ENCODE measurements at regions not wholly inside any gene's neighbourhood (a gene's known extent, or its start where the extent isn't known, plus 50 kb on each side); places are given as distances from the start of the nearest gene placed in this dataset.

DNA sequence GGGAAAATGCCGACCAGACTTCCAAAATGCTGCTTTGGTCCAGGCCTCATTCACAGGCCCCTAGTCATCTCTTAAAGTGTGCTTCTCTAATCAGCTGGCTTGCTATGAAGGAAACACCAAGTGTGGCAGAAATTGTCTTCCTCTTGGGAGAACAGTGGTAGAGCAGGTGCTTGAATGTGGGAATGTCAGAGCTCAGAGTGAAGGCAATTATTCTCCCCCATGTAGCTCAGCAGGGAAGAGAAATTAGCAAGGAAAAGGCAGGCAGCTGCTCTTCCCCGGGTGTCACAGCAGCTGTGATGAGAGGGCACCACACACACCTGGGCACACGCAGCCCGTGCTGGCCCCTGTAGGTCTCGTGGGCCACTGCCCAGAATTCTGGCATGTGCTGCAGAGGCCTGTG is 358.5 kb downstream of the WDR72 start:
- DNase-seq (ENCODE audit: low spot score), result no peak

DNA sequence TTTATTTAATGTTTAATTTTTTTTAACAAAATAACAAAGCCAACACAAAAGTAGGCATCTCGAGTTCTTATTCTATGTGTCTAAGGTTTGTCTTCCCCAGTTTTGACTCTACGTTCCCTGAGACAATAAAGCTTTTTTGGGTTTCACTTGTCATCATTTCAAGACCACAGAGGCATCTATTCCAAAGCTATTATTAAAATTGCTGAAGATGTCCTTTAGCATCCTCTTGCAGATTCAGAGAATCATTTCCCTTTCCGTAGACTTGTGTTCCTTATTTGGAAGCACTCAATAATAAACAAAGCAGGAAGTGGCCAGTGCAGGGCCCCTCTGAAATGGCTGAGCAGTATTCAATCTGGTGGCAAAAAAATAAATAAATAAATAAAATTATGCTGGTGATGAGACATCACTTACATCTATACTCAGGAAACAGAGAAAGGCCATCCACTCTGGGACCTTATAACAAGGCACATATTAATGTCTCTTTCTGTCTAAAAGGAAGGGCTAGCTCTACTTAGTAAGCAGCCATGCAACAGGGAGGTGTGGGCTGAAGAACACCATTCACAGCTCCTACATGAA is 362.3 kb downstream of the WDR72 start:
- DNase-seq (ENCODE audit: low spot score), result peak; percentile 14

DNA sequence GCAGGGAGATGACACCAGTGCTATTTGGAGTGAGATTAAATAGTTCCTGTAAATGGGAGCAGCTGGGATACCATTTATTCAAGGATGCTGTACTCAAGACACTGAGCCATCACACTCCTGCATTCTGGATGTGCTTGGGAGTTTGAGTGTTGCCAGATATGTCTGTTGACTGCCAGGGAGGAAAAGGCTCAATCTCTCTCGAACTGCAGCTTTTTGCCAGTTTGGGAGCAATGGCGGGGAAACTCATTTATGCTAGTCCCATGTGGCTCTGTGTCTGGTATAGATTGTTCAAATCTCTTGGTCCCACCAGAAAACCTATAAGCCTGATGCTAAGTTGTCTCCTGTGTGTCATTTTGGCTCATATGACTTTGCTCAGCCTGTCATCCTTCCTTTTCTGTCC is 363.6 kb downstream of the WDR72 start:
- no peak for DNase-seq (ENCODE audit: low spot score)

DNA sequence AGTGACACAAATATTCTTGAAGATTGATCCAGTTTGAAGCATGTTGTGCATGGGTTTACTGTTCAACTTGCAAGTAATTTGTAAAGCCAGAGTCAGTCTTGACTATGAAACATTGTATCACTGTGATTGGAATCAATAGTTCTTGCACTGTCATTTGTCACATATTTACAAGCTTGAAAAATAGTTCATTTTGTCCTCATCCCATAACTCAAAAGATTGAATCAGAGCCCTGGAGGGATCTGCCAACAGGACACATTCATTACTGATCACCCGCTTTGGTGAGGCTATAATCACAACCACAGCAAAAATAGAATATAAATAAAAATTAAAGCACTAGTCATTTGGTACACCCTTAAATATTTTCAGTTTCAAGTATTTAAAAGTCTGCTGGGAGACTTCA is 368.9 kb downstream of the WDR72 start:
- DNase-seq (ENCODE audit: low spot score), result no peak

DNA sequence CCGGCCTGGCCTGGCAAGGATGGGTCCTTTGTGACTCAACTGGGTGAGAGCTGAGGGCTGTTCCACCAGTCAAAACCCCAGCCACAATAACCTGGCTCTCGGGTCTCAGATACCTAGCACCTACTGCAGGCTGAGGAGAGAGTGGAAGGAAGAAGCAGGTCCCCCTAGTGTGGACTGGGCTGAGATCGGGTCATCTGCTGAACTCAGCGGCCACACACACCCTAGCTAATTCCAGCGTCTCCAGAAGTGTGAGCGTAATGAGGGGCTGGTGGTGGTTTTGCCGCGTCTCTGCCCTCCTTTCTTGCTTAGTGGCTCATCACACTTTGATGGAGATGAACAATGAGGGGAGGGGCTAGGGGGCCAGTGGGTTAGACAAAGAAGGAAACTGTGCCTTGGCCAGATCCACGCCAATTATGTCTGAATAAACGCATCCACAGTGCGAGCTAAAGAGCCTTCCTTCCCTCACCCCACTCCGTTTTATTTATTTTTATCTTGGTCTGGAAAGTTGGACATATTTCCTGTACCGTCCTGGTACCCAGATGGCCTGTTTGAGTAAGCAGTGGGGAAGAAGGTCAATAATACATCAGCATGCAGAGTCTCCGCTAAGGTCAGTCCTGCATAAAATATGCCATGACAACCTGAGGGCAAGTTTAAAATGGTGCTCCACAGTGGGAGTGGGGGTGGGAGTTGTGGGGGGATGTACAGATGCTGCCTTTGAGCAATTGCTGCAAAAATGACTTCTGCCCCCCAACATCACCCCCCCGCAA is 370.0 kb downstream of the WDR72 start:
- DNase-seq (ENCODE audit: low spot score), result no peak

DNA sequence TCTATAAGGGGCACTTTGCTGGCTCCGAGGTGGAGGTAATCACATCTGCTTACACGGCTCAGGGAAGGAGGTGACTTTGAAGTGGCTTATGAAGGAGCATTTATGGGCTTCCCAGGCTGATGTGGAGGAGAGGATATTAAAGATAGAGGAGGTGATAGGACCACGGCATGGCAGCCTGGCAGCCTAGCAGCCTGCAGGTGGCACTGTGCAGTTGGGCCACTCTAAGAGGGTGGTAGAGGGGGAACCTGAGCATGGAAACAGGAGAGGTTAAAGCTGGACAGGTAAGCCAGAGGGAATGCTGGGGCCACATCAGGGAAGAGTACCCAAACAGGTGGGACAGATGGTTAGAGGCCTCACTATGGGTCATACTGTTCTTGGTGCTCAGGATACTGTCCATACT is 375.0 kb downstream of the WDR72 start:
- DNase-seq (ENCODE audit: low spot score), result no peak

DNA sequence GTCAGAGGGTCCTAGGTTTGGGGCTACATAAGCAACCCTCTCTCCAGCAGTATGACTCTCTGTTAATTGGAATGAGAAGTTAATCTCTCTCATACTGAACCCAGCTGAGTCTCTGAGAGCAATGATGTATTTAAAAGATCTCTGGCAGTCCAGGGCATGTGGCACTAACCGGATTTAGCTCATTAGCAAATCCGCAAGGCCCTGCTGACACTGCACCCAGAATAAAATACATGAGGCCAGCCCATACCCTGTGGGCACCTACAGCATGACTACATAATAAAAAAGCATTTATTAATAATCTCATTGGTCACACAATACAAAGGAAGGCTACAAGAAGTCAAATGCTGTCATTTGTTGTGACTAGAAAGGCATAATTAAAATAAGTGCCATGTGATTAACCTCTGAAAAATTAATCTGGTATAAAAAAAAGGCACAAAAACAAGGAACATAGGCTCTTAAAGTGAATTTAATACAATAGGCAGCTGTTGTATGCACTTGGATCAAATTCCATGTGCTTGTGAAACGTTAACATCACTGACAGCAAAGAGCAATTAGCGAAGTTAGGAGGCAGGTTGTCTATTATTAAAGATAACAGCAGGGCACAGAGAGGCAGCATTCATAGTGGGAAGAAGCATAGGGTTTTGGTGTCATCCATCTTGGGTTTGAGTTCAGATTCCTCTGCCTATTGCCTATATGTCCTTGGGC is 381.2 kb downstream of the WDR72 start:
- peak; percentile 16 for DNase-seq (ENCODE audit: low spot score)

DNA sequence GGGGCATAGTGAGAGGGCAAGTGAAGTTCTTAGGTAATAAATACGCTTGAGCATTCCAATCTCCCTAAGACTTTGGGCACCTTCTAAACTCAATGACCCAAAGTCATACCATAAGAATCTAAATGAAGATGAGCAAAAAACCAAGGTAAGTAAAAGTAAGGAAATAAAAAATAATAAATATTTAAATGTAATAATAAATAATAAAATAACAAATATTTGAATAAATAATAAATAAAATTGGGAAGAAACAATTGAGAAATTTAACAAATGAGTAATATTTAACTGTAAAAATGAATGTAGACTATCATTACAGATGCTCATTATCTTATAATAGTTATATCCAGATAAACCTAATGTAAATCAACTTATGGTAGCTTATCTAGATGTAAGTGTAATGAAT is 391.7 kb downstream of the WDR72 start:
- no peak for DNase-seq (ENCODE audit: low spot score)

DNA sequence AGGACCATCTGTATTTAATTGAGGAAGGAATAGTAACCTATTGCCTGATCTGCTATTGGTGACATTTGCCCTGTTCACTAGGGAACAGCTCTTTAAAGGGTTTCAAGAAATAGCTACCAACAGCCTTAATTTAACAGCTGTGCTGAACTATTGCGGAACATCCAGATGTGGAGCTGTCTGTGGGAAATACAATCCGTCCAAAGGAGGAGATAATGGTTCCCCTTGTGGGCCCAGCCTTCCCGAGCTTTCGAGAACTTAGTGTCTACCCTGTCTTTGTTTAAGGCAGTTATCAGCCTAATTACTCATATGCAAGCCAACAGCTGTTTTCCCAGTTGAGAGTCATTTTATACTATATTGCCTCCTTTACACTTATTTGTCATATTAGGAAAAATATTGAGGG is 398.6 kb downstream of the WDR72 start:
- DNase-seq (ENCODE audit: low spot score), result no peak

DNA sequence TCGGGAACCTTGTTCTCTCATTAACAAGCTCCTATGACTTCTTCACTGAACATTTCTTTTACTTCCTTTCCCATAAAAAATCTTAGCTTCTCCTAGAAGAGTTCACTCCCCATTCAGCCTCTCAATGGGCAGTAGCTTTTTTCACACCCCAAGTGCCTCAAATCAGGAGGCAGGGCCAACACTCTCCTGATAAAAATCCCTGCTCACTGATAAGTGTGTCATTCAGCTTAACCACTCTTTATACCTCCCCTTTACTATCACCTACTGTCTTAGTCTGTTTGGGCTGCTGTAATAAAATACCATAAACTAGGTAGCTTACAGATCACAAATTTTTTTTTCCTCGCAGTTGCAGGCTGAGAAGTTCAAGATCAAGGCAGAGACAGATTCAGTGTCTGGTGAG is 400.4 kb downstream of the WDR72 start:
- DNase-seq (ENCODE audit: low spot score), result no peak

DNA sequence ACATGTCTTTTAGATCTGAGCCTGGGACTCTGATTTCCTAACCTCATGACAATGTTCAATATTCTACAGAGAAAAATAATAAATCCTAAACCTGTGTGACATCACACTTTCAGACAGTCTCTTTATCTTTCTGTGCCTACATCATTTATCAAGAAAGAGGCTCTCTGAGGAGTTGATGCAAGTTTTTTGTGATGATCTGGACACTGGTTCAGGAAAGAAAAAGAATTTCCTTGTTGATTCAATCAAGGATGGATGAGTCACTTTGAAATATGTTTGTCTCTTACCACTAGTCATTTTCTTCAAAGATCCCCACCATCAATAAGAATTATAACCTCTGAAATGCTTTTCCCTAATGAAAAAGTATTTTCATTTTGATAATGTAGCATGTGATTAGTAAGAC is 404.6 kb downstream of the WDR72 start:
- DNase-seq (ENCODE audit: low spot score), result no peak

DNA sequence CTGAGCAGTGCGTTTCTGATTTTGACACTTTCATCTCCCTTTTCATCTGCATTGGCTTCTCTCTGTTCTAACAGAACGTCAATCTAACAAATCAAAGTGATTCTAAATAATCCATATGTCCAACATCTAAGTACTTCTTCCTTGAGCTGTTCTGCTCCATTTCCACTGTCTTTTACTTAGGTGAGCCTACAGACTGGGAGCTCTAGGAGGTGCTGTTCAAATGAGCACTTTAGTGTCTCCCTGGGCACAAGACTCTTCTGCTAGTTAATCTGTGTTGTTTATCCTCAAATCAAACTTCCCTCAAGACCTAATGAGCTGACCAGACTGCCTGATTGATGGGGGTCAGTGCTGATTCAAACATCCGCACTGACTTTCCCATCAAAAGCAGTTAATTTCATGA is 408.1 kb downstream of the WDR72 start:
- DNase-seq (ENCODE audit: low spot score), result no peak

DNA sequence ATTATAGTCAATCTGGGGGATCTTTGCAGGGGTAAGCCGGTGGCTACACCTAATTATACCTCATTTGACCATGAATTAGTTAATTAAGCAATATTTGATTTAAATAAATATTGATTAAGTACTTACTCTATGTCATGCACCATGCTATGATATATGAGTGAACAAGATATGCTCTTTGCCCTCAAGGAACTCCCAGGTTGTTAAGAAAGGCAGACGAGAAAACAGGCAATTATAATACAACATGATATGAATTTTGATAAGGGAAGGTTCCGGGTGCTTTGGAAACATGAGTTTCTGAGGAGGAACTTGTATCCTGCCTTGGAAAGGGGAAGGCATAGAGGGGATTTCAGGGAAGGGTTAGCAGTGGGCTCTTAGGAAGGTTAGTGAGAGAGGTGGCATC is 412.9 kb downstream of the WDR72 start:
- DNase-seq (ENCODE audit: low spot score), result no peak

DNA sequence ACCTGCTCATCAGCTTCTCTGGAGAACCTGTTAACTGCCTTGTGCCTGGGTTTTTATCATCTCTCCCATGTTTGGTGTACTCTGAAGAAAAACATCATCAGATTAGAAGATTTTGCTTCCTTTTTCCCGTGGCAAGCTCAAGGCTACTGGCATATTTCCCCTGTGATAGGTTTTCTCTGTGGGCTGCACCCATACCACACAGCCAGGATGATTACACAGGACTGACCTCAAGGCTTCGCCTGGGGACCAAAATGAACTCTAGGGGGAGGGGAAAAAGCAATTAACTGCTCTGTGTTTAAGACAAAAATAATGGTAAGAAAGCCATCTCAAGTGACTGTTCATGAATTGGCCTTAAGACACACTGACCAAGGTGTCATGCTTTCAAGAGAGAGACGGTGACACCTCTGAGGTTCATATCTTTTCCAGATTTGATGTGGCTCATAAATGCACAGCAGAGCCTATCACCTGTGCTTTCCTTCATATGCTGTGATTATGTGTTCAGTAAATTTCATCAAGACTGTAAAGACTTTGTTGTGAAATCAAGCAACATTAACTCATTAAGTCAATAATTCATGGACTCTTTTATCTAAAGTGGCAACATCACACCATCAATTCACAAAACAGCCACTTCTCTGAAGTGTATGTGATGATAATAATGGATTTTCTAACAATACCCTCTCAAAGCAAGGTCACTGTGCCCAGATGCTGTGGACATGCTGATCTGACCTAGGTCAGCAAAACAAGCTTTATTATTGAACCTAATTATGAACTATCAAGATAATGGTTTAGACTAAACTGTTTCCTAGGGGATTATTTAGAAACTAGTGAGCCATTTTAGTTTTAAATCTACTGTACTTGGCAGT is 427.9 kb downstream of the WDR72 start:
- no peak for DNase-seq (ENCODE audit: low spot score)

DNA sequence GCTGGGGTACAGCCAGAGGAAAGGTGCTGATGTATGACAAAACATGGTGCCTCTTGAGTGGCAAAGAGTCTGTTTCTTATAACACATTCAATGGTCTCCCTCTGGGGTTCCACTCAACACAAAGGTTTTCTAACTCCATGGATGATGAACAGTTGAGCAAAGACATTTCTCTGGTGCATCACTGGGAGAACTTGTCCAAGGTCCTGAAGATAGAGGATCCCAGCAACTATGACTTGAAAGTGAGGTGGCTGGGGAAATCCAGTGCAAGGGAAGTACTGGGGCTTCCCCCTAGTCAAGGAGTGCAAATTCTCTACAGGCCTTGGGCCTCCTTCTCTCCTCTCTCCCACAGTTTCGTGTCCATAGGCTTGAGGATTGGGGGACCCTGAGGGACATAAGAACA is 431.1 kb downstream of the WDR72 start:
- no peak for DNase-seq (ENCODE audit: low spot score)

DNA sequence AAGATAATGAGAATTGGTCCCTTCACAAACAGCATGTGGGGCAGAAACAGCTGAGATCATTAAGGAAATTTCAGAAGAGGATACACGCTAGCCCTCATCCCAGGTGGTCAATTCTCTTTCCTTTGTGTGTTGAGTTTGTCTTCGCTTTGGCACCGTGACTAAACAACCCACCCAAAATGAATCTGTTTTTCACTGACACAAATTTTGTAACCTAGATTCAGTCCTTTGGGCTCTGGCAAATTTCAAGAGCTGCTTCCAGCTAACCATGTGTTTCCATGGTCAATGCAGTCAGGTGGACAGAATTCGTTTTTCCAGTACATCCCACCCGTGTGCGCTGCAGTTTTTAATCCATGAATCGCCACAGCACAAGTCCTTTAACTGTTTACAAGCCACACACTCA is 435.4 kb downstream of the WDR72 start:
- DNase-seq (ENCODE audit: low spot score), result no peak

DNA sequence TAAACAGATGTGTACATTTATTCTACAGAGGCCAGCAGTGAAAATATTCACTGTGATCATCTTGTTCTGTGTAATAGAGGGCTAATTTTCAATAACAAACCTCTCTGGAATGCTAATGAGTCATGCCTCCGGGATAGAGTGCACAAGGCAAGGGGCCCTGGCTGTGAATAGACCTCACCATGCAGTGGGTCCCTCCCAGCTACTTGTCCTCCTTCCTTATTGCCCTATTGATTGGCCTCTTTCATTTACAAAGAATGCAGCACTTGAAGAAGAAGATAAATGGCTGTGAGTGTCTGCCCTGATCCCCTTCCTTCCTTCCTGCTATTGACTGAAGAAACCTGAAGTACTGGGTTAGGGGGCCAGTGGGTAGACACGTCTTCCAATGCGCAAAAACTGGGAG is 436.3 kb downstream of the WDR72 start:
- DNase-seq (ENCODE audit: low spot score), result no peak

DNA sequence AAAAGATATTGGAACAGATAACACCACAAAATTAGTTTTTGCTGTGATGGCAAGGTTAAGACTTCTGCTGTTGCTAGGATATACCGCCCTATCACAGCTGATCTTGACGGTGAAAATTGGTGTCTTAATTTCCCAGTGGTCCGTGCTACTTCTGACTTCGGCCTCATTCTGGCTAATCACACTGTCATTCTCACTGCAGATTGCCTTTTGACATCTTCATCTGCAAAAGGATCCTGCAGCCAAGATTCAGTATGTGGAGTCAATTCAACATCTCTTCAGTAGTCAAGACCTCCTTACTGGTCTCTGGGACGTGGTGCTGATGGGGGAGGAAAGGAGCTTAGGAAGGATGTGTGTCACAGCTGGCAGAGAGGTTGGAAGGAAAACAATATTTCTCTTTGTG is 438.6 kb downstream of the WDR72 start:
- DNase-seq (ENCODE audit: low spot score), result no peak

DNA sequence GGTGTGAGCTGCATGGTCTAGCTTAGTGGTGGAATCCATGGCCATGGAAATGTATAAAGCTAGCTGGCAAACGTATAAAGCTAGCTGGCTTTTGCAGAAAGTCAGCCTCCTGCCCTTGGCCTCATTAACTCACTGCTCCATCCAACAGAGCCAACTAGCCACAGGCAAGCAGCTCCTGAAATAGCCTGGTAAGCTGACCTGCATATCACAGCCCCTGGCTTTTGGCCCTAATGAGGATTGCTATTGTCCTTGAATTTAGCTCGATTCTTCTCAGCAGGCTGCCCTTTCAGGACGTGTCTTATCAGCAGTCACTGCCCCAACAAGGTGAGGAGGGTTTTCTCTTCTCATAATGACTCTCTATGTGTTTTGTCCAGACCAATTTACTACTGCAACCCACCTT is 446.8 kb downstream of the WDR72 start:
- no peak for DNase-seq (ENCODE audit: low spot score)

DNA sequence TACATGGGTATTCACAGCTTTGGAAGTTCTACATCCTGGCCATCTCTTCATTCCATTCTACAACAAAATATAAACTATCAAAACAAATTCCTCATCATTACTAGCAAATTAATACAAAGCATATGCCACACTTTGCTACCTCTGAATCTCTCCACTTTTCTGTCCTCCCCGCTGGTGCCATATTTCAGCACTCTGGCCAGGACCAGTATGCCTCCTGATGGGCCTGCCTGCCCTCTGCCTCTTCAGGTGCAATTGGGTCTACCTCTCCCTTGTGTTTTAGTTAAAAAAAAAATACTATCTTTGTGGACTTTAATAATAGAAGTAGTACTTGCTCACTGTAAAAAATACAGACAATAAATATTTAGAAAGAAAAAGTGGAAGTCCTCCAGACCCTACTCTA is 448.8 kb downstream of the WDR72 start:
- no peak for DNase-seq (ENCODE audit: low spot score)

DNA sequence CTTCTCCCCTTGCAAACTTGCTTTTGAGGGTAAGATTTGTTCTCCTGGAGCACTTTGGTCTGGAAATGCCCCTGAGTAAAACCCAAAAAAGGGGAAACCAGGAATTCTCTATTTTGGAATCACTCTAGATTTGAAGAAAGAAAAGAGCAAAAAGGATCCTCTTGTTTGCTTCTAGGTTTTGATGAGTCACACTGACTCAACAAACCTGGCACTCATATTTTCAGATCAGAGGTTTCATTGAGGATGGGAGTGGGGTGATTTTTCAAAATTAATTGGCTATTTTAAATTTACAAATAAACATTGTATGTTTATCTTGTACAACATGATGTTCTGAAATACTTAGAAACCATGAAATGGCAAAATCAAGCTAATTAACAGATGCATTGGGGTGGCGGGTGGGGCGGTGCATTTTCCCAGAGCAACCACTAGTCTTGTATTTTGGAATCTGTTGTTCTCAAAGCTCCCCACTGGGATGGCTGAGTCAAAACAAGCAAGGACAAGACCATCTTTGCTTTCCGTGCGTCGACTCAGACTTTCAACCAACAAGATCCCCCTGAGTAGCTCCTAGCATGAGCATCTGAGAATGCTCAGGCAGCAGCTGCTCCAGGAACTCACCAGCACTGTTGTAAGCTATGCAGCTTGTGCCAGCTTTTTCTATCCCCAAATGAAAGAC is 451.4 kb downstream of the WDR72 start:
- DNase-seq (ENCODE audit: low spot score), result no peak

DNA sequence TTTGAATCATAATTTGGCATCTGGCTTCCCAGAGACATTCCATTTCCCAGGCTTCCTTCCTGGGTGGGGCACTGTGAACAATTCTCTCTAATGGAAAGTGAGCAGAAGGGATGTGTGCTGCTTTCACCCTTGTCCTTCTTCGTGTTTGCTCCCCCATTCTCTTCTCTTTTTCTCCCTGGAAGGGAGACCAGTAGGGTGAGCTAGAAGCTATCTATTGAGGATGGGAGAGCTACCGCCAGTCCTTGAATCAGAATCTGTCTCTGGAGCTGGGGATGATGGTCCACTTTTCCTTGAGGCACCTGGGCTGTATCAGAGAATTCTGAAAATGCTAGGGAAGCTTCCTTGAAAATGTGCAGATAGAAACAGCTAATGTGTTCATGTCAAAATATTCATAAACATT is 453.9 kb downstream of the WDR72 start:
- DNase-seq (ENCODE audit: low spot score), result no peak
